HCT116 (cell line): ENCODE measurements at regions not wholly inside any gene's neighbourhood (a gene's known extent, or its start where the extent isn't known, plus 50 kb on each side); places are given as distances from the start of the nearest gene placed in this dataset.

Source experiments
- ATAC-seq: fragments of 200-7000 bp; cut with Tn5 transposase; 2 replicates; pipeline ENCODE4 v1.9.1; 2020; ENCODE audit warnings: mild to moderate bottlenecking, moderate library complexity
- BruUV-seq: library from RNA; stranded (reverse); fragments of 400-500 nt; replicated peaks from 2 replicates; lab custom pipeline; 2021; lab: Mats Ljungman, UMichigan
- CTCF ChIA-PET: fragments of 300-600 bp; sonication (Branson Sonifier 250); formaldehyde crosslinking; loops from one replicate; lab custom pipeline; 2021; ENCODE audit warnings: antibody characterized with exemption; lab: Charles Lee
- POLR2A ChIA-PET: fragments of 300-600, 350-600 bp; sonication (Branson Sonifier 250); formaldehyde crosslinking; loops from one replicate; lab custom pipeline; 2021; ENCODE audit warnings: antibody characterized with exemption; lab: Charles Lee
- RAD21 ChIA-PET, 2 experiments: fragments of 300-600 bp; sonication (Branson Sonifier 250); formaldehyde crosslinking; loops; one replicate each; lab custom pipeline; 2023; ENCODE audit warnings: low total read pairs in 2 of 2; ENCODE audit not compliant: uncharacterized antibody in 2 of 2, unreplicated experiment in 2 of 2, low non-redundant PET in 1 of 2; lab: Charles Lee
- DNase-seq: peaks from one replicate; pipeline ENCODE4 v3.0.0-alpha.2; 2010; ENCODE audit warnings: low read depth, low spot score
- H2AFZ ChIP-seq: fragments of 200-600 bp; shearing (Covaris generic), sonication (generic); 2 replicates; pipeline ENCODE4 v1.6.1; 2017; ENCODE audit warnings: low read depth, mixed run types, mixed read lengths, antibody characterized with exemption, low read length; ENCODE audit not compliant: poor library complexity, severe bottlenecking
- H3K27ac ChIP-seq: 2 replicates; pipeline ENCODE4 v1.5.1; 2012; ENCODE audit warnings: low read depth, low read length
- H3K27me3 ChIP-seq: fragments of 200-600 bp; sonication (generic); 2 replicates; pipeline ENCODE4 v1.6.1; 2016; ENCODE audit warnings: mixed run types, low read length, mixed read lengths; ENCODE audit not compliant: insufficient read depth
- H3K36me3 ChIP-seq, 2 experiments: fragments of 200-500 bp in 1 of 2; fragments of 200-600 bp in 1 of 2; sonication (Bioruptor generic) in 1 of 2; sonication (generic) in 1 of 2; 2 replicates each; pipeline versions ENCODE4 v1.5.1 to v1.6.1; 2014 to 2016; ENCODE audit warnings: low read length in 2 of 2, inconsistent platforms in 1 of 2, mixed read lengths in 1 of 2, mixed run types in 1 of 2; ENCODE audit not compliant: insufficient read depth in 2 of 2, control insufficient read depth in 1 of 2
- H3K4me1 ChIP-seq, 2 experiments: fragments of 200-600 bp in 1 of 2; sonication (generic) in 1 of 2; 2 replicates each; pipeline versions ENCODE4 v1.5.1 to v1.6.1; 2012 to 2017; ENCODE audit warnings: low read length in 2 of 2, inconsistent platforms in 1 of 2, mild to moderate bottlenecking in 1 of 2, mixed read lengths in 1 of 2, mixed run types in 1 of 2, moderate library complexity in 1 of 2; ENCODE audit not compliant: insufficient read depth in 2 of 2, control insufficient read depth in 1 of 2
- H3K4me2 ChIP-seq: fragments of 200-600 bp; sonication (generic); 2 replicates; pipeline ENCODE4 v1.6.1; 2017; ENCODE audit warnings: mixed run types, low read length, mixed read lengths
- H3K4me3 ChIP-seq, 2 experiments: fragments of 200-600 bp in 1 of 2; sonication (generic) in 1 of 2; replicated peaks in 1 of 2; 2 replicates each; pipeline ENCODE4 v1.5.1; 2011 to 2016; ENCODE audit warnings: low read length in 2 of 2, control low read depth in 1 of 2, low read depth in 1 of 2, mild to moderate bottlenecking in 1 of 2, mixed read lengths in 1 of 2, mixed run types in 1 of 2
- H3K79me2 ChIP-seq: fragments of 200-600 bp; sonication (generic); 2 replicates; pipeline ENCODE4 v1.6.1; 2017; ENCODE audit warnings: mild to moderate bottlenecking, mixed run types, low read length, moderate library complexity, mixed read lengths; ENCODE audit not compliant: insufficient read depth
- H3K9ac ChIP-seq: fragments of 200-600 bp; sonication (generic); 2 replicates; pipeline ENCODE4 v1.6.1; 2016; ENCODE audit warnings: low read length, mixed read lengths
- H3K9me2 ChIP-seq: fragments of 200-600 bp; sonication (generic), shearing (Covaris generic); 2 replicates; pipeline ENCODE4 v1.6.1; 2017; ENCODE audit warnings: mixed run types, mild to moderate bottlenecking, moderate library complexity; ENCODE audit not compliant: insufficient read depth
- H3K9me3 ChIP-seq, 2 experiments: fragments of 200-500 bp in 1 of 2; fragments of 200-600 bp in 1 of 2; sonication (Bioruptor generic) in 1 of 2; sonication (generic) in 1 of 2; 2 replicates each; pipeline ENCODE4 v1.6.1; 2014 to 2017; ENCODE audit warnings: low read length in 2 of 2, mixed read lengths in 2 of 2, inconsistent platforms in 1 of 2, low read depth in 1 of 2, mild to moderate bottlenecking in 1 of 2, mixed run types in 1 of 2, moderate library complexity in 1 of 2; ENCODE audit not compliant: control insufficient read depth in 1 of 2, insufficient read depth in 1 of 2
- H4K20me1 ChIP-seq: fragments of 200-600 bp; sonication (generic), shearing (Covaris generic); 2 replicates; pipeline ENCODE4 v1.6.1; 2017; ENCODE audit warnings: mixed run types, mild to moderate bottlenecking, moderate library complexity; ENCODE audit not compliant: insufficient read depth
- CBX3 ChIP-seq: IDR thresholded peaks from 2 replicates; pipeline ENCODE4 v1.6.1; 2012; ENCODE audit warnings: low read depth
- CTCF ChIP-seq, 3 experiments: fragments of 200-600 bp in 1 of 3; sonication (generic) in 1 of 3; IDR thresholded peaks in 2 of 3; conservative IDR thresholded peaks in 1 of 3; 2 replicates each; pipeline ENCODE4 v1.5.1; 2012 to 2017; ENCODE audit warnings: low read depth in 2 of 3, low read length in 2 of 3, antibody characterized with exemption in 1 of 3, borderline replicate concordance in 1 of 3, control low read depth in 1 of 3, mild to moderate bottlenecking in 1 of 3, mixed read lengths in 1 of 3, mixed run types in 1 of 3, moderate library complexity in 1 of 3; ENCODE audit not compliant: insufficient read depth in 1 of 3
- EGR1 ChIP-seq: IDR thresholded peaks from 2 replicates; pipeline ENCODE4 v1.6.1; 2012; ENCODE audit warnings: low read depth
- EZH2 ChIP-seq: fragments of 200-600 bp; sonication (generic); IDR thresholded peaks from 2 replicates; pipeline ENCODE4 v1.6.1; 2017; ENCODE audit warnings: antibody characterized with exemption, mixed run types
- FOSL1 ChIP-seq: IDR thresholded peaks from 2 replicates; pipeline ENCODE4 v1.6.1; 2012; ENCODE audit warnings: low read depth
- SIN3A ChIP-seq: IDR thresholded peaks from 2 replicates; pipeline ENCODE4 v1.6.1; 2012; ENCODE audit warnings: low read depth
- TCF7L2 ChIP-seq: IDR thresholded peaks from 2 replicates; pipeline ENCODE4 v1.7.0; 2011; ENCODE audit warnings: borderline replicate concordance, inconsistent platforms; ENCODE audit not compliant: insufficient read depth, insufficient read length; ENCODE audit errors: extremely low read depth
- YY1 ChIP-seq: IDR thresholded peaks from 2 replicates; pipeline ENCODE4 v1.6.1; 2011; ENCODE audit warnings: low read length, low read depth, moderate library complexity, mild to moderate bottlenecking; ENCODE audit not compliant: insufficient replicate concordance; ENCODE audit errors: extremely low read depth
- ZNF274 ChIP-seq: fragments of 200-500 bp; sonication (Bioruptor generic); IDR thresholded peaks from 2 replicates; pipeline ENCODE4 v1.6.1; 2014; ENCODE audit warnings: mild to moderate bottlenecking, low read depth, low read length, inconsistent platforms
- intact Hi-C: fragments of 100-400 bp; cut with micrococcal nuclease; formaldehyde crosslinking; loops from 2 replicates; pipeline ENCODE4 v1.10.0; 2022

GRCh38 chr13:78722700-78723099, 63.7 kb upstream of the OBI1 start:
- POLR2A ChIA-PET, result no interaction called here
- Histone ChIP-seq H3K9me3 (no peaks in the 10 kb centered on the region), H3K9me2 (no peaks in the 10 kb centered on the region), H3K27ac (no peak overlapping the region), H3K4me2 (no peak overlapping the region), H3K36me3 (no peaks in the 10 kb centered on the region), H3K9ac (no peak overlapping the region), H3K4me1 (no peaks in the 10 kb centered on the region), H2AFZ (no peak overlapping the region), H3K27me3 (peaks cover 17% of the 10 kb centered on the region), H4K20me1 (no peaks in the 10 kb centered on the region; the same call in 1 of the 2 replicates), H3K79me2 (no peaks in the 10 kb centered on the region), H3K4me3 (no peak overlapping the region)
- no TSS peak for BruUV-seq
- no peak for ATAC-seq
- intact Hi-C loops, result no loop called here
- CTCF ChIA-PET, result no interaction called here
- RAD21 ChIA-PET, result no interaction called here
- no peak for TF ChIP-seq ZNF274
- TF ChIP-seq FOSL1, result no peak
- TF ChIP-seq SIN3A, result no peak
- TF ChIP-seq EZH2, result no peak
- TF ChIP-seq CTCF (IDR thresholded peaks at IDR 0.05 in 2 of 3, conservative IDR thresholded peaks at IDR 0.05 in 1 of 3; ENCODE audit: borderline replicate concordance in 1 of 3, insufficient read depth in 1 of 3, low read depth in 2 of 3, low read length in 2 of 3), result no peak
- TF ChIP-seq, all 23 proteins: peak for 0
- DNase-seq, result no peak

GRCh38 chr13:78719367-78719766, 60.4 kb upstream of the OBI1 start:
- no peak overlapping the region for H3K27ac ChIP-seq
- H4K20me1 ChIP-seq, result no peaks in the 10 kb centered on the region
- H3K27me3 ChIP-seq, result peaks cover 26% of the 10 kb centered on the region
- no peaks in the 10 kb centered on the region for H3K9me2 ChIP-seq
- DNase-seq, result no peak
- no peaks in the 10 kb centered on the region for H3K79me2 ChIP-seq
- ATAC-seq, result no peak
- no peak for TF ChIP-seq FOSL1
- no peak for TF ChIP-seq YY1
- no peak for TF ChIP-seq ZNF274
- TF ChIP-seq TCF7L2, result no peak
- TF ChIP-seq CBX3, result no peak
- no peak for TF ChIP-seq EGR1
- no peaks in the 10 kb centered on the region for H3K4me1 ChIP-seq
- H3K4me3 ChIP-seq, result no peak overlapping the region
- intact Hi-C loops, result no loop called here
- BruUV-seq, result no TSS peak
- RAD21 ChIA-PET, result no interaction called here
- H3K9me3 ChIP-seq, result no peaks in the 10 kb centered on the region
- H2AFZ ChIP-seq, result no peak overlapping the region
- H3K4me2 ChIP-seq, result no peak overlapping the region
- no peak overlapping the region for H3K9ac ChIP-seq
- CTCF ChIA-PET, result no interaction called here
- POLR2A ChIA-PET, result no interaction called here
- no peaks in the 10 kb centered on the region for H3K36me3 ChIP-seq
